K562 (cell line): ENCODE measurements at regions not wholly inside any gene's neighbourhood (a gene's known extent, or its start where the extent isn't known, plus 50 kb on each side); places are given as distances from the start of the nearest gene placed in this dataset.

Experiments used
- BCOR ChIP-seq: fragments of 450-650 bp; IDR thresholded peaks from 2 replicates; pipeline ENCODE4 v1.6.1; 2016
- MAZ ChIP-seq, 2 experiments: fragments of 450-650 bp in 1 of 2; sonication (generic) in 1 of 2; formaldehyde crosslinking; IDR thresholded peaks in 1 of 2; conservative IDR thresholded peaks in 1 of 2; 2 replicates each; pipeline versions ENCODE4 v1.4.0 to v1.5.0; 2020; ENCODE audit warnings: mild to moderate bottlenecking in 1 of 2, missing genetic modification reagents in 1 of 2
- RFX5 ChIP-seq: IDR thresholded peaks from 2 replicates; pipeline ENCODE4 v1.6.1; 2011; ENCODE audit warnings: low read depth, mild to moderate bottlenecking, improper control_type of control experiment, low read length
- SIN3B ChIP-seq: fragments of 450-650 bp; IDR thresholded peaks from 2 replicates; pipeline ENCODE4 v1.6.1; 2017; ENCODE audit warnings: low read depth, mild to moderate bottlenecking, moderate library complexity
- SMC3 ChIP-seq: conservative IDR thresholded peaks from 2 replicates; pipeline ENCODE4 v1.6.1; 2011; ENCODE audit warnings: low read depth, low read length, improper control_type of control experiment; ENCODE audit not compliant: insufficient read depth
- ZNF445 ChIP-seq: fragments of 250-450 bp; sonication (Bioruptor Pico); IDR thresholded peaks from 2 replicates; pipeline ENCODE4 v1.4.0; 2020; ENCODE audit warnings: low read depth, mild to moderate bottlenecking, moderate library complexity

DNA sequence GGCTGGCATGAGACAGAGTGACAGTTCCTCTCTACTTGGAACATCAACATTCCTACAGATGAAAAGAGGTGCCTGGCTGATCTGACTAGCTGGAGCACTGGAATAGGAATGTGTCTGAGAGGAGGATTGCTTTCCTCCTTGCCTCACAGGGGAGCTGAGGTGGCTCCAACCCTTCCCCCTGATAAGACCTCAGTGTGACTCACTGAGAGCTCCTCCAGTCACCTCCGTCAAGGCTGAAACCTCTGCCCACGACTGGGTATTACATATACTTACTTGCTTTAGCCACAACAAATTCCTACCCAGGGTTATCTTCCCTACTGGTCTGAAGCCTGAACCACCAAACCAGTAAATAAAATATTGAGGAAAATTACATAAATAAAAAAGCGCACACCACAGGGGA, 342.7 kb upstream of the REG3G start:
- TF ChIP-seq SMC3 = no peak
- no peak for TF ChIP-seq MAZ (CRISPR knock-in tag; conservative IDR thresholded peaks at IDR 0.05 in 1 of 2, IDR thresholded peaks at IDR 0.05 in 1 of 2)
- no peak for TF ChIP-seq BCOR
- no peak for TF ChIP-seq RFX5
- no peak for TF ChIP-seq SIN3B
- TF ChIP-seq ZNF445 (CRISPR knock-in tag) = no peak
